ENCODE measurements at regions not wholly inside any gene's neighbourhood (a gene's known extent, or its start where the extent isn't known, plus 50 kb on each side); places are given as distances from the start of the nearest gene placed in this dataset.

DNA sequence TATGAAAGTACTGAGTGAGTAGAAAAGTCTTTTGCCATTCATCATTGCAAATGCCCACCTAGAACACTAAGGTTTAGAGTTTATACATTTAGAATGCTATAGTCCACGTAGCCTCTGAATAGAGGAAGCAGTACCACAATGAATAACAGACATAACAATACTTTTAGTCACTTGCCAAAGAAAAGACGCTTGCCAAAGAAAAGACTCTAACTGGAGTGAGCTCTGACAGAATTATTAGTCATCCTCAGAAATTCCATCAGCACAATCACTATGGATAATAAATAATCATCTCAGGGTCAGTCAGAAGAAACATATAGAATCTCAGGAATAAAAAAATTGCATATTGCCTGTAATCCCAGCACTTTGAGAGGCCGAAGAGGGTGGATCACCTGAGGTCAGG, 168.5 kb upstream of the TARS1 start:
- TF ChIP-seq, protein P1, sequence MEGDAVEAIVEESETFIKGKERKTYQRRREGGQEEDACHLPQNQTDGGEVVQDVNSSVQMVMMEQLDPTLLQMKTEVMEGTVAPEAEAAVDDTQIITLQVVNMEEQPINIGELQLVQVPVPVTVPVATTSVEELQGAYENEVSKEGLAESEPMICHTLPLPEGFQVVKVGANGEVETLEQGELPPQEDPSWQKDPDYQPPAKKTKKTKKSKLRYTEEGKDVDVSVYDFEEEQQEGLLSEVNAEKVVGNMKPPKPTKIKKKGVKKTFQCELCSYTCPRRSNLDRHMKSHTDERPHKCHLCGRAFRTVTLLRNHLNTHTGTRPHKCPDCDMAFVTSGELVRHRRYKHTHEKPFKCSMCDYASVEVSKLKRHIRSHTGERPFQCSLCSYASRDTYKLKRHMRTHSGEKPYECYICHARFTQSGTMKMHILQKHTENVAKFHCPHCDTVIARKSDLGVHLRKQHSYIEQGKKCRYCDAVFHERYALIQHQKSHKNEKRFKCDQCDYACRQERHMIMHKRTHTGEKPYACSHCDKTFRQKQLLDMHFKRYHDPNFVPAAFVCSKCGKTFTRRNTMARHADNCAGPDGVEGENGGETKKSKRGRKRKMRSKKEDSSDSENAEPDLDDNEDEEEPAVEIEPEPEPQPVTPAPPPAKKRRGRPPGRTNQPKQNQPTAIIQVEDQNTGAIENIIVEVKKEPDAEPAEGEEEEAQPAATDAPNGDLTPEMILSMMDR (IDR thresholded peaks at IDR 0.05; ENCODE audit: low read length): no peak
- TF ChIP-seq EZH2phosphoT487 (IDR thresholded peaks at IDR 0.05; ENCODE audit: low read length): no peak
- TF ChIP-seq EZH2 (optimal IDR thresholded peaks at IDR 0.05; ENCODE audit: low read depth, low read length): no peak
- no peak for DNase-seq
- Histone ChIP-seq H4K20me1 (ENCODE audit: insufficient read depth, low read length) (no peaks in the 10 kb centered on the region), H3K4me2 (ENCODE audit: low read depth, low read length) (no peak overlapping the region), H3K4me1 (ENCODE audit: low read length) (no peaks in the 10 kb centered on the region), H3K9ac (ENCODE audit: low read length) (no peak overlapping the region), H3K27me3 (replicated peaks; ENCODE audit: insufficient read depth, low read length) (no peaks in the 10 kb centered on the region), H3K27ac (ENCODE audit: low read length) (no peak overlapping the region), H2AFZ (ENCODE audit: low read length) (no peak overlapping the region), H3K9me3 (replicated peaks; ENCODE audit: insufficient read depth, low read length) (no peaks in the 10 kb centered on the region), H3K4me3 (ENCODE audit: low read length) (no peak overlapping the region), H3K79me2 (ENCODE audit: low read length) (no peaks in the 10 kb centered on the region), H3K36me3 (replicated peaks; ENCODE audit: insufficient read depth, low read length) (no peaks in the 10 kb centered on the region), H3F3A (ENCODE audit: insufficient read depth, low read length) (no peaks in the 10 kb centered on the region), H3K9me2 (replicated peaks; ENCODE audit: insufficient read depth, low read length) (no peaks in the 10 kb centered on the region)

DNA sequence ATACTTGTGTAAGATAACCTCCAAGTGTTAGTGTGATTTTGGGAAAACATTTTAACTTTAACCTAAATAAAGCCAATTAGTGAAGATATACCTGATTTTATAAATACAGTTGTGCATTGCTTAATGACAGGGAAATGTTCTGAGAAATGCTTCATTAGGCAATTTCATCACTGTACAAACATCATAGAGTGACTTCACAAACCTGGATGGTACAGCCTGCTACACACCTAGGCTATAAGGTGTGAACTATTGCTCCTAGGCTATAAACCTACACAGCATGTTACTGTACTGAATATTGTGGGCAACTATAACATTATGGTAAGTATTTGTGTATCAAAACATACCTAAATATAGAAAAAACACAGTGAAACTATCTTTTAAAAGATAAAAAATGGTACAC, 166.8 kb upstream of the TARS1 start:
- no peak overlapping the region for H3K9ac ChIP-seq (ENCODE audit: low read length)
- H4K20me1 ChIP-seq (ENCODE audit: insufficient read depth, low read length): no peaks in the 10 kb centered on the region
- H3K36me3 ChIP-seq (replicated peaks; ENCODE audit: insufficient read depth, low read length): no peaks in the 10 kb centered on the region
- H3K27me3 ChIP-seq (replicated peaks; ENCODE audit: insufficient read depth, low read length): no peaks in the 10 kb centered on the region
- H3K4me3 ChIP-seq (ENCODE audit: low read length): no peak overlapping the region
- H3K4me2 ChIP-seq (ENCODE audit: low read depth, low read length): no peak overlapping the region
- no peak overlapping the region for H3K27ac ChIP-seq (ENCODE audit: low read length)
- no peaks in the 10 kb centered on the region for H3F3A ChIP-seq (ENCODE audit: insufficient read depth, low read length)
- H3K9me3 ChIP-seq (replicated peaks; ENCODE audit: insufficient read depth, low read length): no peaks in the 10 kb centered on the region
- TF ChIP-seq, protein P1 (IDR thresholded peaks at IDR 0.05; ENCODE audit: low read length): no peak
- TF ChIP-seq EZH2phosphoT487 (IDR thresholded peaks at IDR 0.05; ENCODE audit: low read length) (no peak), EZH2 (optimal IDR thresholded peaks at IDR 0.05; ENCODE audit: low read depth, low read length) (no peak)
- DNase-seq: no peak
- H3K4me1 ChIP-seq (ENCODE audit: low read length): no peaks in the 10 kb centered on the region
- no peaks in the 10 kb centered on the region for H3K9me2 ChIP-seq (replicated peaks; ENCODE audit: insufficient read depth, low read length)
- no peak overlapping the region for H2AFZ ChIP-seq (ENCODE audit: low read length)
- no peaks in the 10 kb centered on the region for H3K79me2 ChIP-seq (ENCODE audit: low read length)

DNA sequence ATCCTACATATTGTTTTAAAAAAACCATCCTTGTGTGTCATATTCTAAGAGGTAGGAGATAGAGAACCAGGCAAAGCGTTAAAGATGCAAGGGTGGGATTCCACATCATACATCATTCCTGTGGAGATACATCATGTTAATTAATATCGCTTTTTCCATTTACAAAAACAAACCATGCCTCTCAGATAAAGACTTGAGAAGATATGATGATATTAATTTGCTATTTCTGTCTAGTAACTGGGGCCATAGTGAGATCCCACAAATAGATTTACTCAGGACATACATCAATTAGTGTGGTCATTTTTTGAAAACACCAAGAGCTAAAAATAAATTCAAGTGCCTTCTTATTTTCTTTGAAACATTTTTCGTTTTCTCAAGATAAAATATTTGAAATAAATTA, 165.4 kb upstream of the TARS1 start:
- Histone ChIP-seq H2AFZ (ENCODE audit: low read length) (no peak overlapping the region), H3K27me3 (replicated peaks; ENCODE audit: insufficient read depth, low read length) (no peaks in the 10 kb centered on the region), H3K4me2 (ENCODE audit: low read depth, low read length) (no peak overlapping the region), H3K9me2 (replicated peaks; ENCODE audit: insufficient read depth, low read length) (no peaks in the 10 kb centered on the region), H4K20me1 (ENCODE audit: insufficient read depth, low read length) (no peaks in the 10 kb centered on the region), H3K36me3 (replicated peaks; ENCODE audit: insufficient read depth, low read length) (no peaks in the 10 kb centered on the region), H3K9me3 (replicated peaks; ENCODE audit: insufficient read depth, low read length) (no peaks in the 10 kb centered on the region), H3K79me2 (ENCODE audit: low read length) (no peaks in the 10 kb centered on the region), H3K4me1 (ENCODE audit: low read length) (no peaks in the 10 kb centered on the region), H3K4me3 (ENCODE audit: low read length) (no peak overlapping the region), H3K9ac (ENCODE audit: low read length) (no peak overlapping the region), H3F3A (ENCODE audit: insufficient read depth, low read length) (no peaks in the 10 kb centered on the region), H3K27ac (ENCODE audit: low read length) (no peak overlapping the region)
- DNase-seq: no peak
- no peak for TF ChIP-seq EZH2phosphoT487 (IDR thresholded peaks at IDR 0.05; ENCODE audit: low read length)
- TF ChIP-seq, protein P1 (IDR thresholded peaks at IDR 0.05; ENCODE audit: low read length): no peak
